SKM-1 (cell line): ENCODE measurements at regions not wholly inside any gene's neighbourhood (a gene's known extent, or its start where the extent isn't known, plus 50 kb on each side); places are given as distances from the start of the nearest gene placed in this dataset.

Experiments used
- DNase-seq: peaks from one replicate; lab custom pipeline; 2025; ENCODE audit not compliant: unreplicated experiment; lab: John Stamatoyannopoulos, UW

DNA sequence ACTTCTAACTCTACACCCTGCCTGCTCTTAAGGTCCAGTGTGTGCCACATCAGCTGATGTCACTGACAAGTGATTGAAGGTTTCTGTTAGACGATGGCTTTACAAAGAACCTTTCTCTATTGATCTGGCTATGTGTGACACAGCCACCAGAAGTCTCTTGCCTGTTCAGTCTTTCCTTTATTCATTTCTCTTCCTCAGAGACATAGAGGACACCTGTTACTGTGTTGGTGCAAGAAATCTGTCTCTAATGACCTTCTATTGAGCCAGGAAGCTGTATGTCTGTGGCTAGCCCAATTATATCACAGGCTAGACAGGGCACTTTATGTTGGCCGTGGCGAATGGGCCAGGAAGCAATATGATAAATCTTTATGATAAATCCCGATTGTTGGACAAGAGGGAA is 173.3 kb upstream of the GAP43 start:
- no peak for DNase-seq

DNA sequence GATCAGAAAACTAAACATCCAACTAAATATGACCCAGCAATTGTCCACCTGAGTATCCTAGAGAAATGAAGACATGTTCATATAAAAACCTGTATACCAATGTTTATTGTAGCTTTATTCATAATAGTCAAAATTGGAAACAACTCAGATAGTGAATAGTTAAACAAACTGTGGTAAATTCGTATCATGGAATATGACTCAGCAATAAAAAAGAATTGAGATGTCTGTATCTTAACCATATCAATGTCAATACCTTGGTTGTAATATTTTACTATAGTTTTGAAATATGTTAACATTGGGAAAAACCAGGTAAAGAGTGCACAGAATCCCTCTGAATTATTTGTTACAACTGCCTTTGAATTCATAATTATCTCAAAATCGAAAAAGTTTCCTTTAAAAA is 159.3 kb upstream of the GAP43 start:
- DNase-seq = no peak

DNA sequence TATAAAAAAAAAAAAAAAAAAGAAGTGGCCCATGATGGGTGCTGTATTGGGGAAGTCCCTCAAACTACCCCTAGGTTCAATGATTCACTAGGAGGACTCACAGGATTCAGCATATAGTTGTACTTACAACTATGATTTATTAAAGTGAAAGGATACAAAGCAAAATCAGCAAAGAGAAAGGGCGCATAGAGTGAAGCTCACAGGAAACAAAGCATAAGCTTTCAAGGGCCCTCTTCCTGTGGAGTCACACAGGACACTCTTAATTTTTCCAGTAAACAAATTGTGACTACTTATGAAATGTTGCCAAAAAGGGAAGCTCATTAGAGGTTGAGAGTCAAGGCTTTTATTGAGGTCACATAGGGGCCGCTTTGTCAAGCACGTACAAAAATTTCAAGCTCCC is 153.7 kb upstream of the GAP43 start:
- DNase-seq = no peak

DNA sequence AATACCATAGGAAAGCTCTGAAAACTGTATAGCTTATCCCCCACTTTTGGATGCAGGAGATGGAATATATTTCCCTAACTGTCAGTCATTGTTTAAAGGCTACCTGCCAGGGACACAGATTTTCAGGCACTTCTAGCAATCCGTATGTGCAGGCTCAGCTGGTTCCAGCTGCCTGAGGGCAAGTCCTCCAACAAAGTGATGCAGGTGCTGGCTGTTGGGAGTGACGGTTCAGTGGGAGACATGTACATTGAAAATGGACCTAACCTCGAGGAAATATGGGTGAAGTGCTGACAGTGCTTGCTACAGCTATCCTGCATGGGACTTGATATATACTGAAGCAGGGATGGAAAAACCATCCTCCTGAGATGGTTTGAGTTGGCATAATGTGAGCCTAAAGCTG is 153.1 kb upstream of the GAP43 start:
- DNase-seq = no peak

DNA sequence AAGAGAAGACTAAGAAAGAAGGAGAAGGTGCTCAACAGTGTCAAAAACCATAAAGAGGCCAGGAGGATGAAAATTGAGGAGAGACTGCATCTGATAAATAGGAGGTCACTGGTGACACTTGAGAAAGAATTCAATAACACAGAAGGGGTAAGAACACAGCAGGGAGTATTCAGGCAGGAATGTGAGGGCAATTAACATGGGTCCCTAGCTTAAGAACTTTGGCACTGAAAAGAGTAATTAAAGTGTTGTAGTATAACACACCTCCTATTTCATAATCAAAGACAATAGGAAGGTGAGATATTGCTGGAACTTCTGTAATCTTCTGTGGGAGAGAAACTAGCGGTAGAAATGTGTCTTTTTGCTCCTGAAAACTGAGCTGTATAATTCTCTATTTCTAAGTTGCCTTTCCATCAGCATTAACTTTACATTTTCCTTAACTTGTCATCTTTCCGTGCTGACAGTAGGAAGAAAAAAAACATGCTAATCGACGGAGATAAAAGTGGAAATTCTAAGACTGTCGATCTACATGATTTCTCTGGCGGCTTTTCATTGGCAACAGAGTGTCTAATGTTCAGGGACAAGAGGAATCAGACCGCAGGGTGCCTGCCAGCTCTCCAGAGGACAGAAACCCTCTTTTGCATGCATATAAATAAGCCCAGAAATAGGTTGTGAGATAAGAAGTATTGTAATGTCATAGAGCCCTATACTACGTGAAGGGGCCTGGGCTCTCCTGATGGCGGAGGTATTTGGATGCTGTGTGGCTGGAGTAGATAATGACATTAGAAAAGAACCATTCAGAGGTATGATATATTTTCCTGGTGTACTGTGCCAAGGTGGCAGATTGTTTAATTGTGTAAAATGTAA is 147.9 kb upstream of the GAP43 start:
- DNase-seq = no peak

DNA sequence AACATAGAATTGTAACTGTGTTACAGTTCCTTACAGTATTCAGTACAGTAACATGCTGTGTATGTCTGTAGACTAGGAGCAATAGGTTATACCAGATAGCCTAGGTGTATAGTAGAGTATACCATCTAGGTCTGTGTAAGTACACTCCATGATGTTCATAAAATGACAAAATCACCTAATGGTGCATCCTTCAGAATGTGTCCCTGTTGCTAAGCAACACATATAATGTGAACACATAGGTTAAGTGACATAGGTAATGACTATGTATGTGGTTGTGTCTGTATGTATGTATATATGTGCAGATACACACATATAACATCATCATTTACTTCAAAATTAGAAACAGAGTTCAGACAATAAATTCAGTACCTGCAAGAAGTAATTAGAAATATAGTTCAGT is 146.8 kb upstream of the GAP43 start:
- no peak for DNase-seq

DNA sequence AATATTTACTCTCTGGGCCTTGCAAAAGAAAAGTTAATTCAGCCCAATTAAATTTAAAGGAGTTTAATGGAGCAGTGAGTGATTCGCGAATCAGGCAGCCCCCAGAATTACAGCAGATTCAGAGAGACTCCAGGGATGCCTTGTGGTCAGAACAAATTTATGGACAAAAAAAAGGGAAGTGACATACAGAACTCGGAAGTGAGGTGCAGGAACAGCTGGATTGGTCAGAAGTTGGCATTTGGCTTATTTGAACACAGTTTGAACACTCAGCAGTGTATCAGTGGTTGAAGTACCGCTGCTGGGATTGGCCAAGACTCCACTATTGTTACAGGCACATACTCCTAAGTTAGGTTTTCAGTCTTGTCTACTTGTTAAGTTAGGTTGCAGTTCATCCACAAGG is 145.0 kb upstream of the GAP43 start:
- DNase-seq = no peak

DNA sequence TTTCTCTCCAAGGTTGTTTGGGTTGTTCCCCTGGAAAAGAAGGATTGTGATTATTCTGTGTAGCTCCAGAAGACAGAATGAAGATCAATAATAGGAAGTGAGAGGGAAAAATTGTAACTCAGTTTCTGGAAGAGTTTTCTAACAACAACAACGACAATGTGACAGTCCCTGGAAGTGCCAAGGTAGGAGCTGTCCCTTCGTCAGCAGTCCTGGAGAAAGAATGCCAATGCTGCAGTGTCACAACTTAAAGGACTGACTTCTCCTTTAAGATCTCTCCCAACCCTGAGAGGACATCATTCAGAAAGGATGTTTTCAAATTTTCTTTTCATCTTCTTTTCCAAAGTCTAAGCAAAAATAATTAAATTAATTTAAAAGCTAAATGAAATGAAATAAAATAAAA is 136.4 kb upstream of the GAP43 start:
- no peak for DNase-seq

DNA sequence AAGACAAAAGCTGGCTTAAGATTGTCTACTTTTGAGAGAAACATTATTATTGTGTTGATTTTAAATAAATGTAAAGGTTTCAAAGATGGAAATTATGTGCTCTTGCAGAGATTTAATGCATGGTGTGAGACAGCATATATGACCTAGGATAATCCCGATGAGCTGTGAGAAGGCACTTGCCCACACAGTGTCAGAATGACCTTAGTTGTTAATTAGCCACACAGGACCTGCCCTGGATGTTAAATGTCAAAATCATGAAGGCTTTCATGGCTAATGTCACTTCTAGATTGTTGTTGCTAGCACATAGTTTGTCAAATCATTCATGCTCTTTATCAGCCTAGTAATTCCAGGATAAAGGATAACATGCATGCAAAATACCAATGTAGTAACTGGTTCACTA is 135.3 kb upstream of the GAP43 start:
- DNase-seq = no peak

DNA sequence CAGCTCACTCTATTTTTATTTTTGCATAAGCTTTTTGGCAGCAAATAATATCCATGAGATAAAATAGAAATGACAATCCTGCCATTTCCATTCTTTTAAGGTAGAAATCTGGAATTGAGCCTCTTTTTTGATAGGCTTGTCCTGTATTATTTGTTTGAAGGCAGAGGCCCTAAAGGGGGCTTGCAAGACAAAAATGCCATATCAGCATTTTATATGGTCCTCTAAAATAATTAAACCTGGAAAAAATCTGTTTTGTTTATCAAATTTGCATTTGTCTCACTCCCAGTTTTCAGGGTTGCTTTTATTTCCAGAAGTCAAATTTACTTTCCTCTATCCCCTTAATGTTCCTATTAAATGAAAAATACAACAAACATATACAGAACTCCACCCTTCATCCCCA is 134.9 kb upstream of the GAP43 start:
- no peak for DNase-seq

DNA sequence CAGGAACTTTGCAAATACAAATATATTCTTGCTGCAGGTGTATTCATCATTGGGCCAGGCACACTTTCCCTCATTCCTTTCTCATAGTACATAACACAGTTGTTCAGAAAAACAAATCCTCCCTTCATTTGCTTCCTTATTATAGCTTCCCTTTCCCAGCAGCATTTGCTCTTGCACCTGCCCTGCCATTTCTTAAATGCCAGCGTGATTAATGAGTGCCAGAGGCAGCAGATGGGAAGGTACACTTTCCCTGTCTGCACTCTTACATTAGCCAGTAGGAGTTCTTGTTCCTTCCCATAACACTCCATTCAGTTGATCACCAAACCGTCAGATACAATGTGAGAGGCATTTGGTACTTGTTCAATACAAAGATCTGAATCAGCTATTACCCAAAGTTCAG is 128.5 kb upstream of the GAP43 start:
- DNase-seq = no peak

DNA sequence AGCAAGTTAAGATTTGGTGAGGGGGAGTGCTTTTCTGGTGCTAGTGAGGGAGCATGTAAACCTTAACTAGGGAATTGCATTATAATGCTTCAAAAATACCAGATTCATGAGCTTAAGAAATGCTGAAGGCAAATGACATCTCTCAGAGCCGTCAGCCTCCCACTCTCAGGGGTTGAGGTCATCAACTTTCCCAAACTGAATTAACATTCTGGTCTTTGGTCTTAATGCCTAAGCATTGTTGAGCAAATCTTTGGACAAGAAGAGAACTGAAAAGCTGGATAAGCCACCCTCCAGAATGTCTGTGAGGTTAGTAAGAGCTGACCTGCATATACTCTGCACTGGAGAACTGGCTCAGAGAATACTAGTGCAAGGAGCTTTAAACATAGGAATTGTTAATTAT is 124.9 kb upstream of the GAP43 start:
- DNase-seq = no peak

DNA sequence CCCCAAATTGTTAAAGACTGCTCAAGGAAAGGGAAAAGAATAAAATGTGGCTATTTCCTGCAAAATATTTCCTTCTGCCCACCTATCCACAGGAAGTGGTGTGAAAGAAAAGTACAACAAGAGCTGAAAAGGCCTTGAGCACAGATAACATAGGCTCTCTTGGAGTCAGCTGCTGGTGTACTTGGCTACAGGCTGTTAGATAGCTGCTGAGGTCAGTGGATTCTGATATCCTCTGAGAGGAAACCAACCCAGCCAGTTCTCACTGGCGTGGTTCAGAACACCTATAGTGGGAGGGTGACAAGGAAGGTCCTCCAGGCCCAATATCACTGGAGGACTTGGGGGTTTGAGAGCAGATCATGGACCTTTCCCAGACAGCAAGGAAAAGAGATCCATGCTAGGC is 124.4 kb upstream of the GAP43 start:
- no peak for DNase-seq

DNA sequence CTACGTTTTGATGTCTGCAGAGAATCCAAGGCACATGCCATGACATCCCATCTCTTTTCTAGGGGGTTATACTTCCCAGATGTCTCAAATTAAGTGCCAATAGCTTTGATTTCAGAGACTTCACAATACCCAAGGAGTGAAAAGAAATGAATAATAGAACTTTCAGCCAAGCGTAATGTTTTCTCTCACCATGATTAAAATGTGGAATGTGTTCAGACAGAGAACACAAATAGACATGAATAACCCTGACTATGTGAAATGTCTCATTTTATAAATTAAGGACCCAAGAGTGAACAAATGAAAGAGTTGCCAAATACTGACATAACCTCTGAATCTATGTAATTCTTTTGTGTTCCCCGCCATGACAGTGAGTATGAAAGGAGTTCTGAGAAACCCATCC is 123.6 kb upstream of the GAP43 start:
- no peak for DNase-seq

DNA sequence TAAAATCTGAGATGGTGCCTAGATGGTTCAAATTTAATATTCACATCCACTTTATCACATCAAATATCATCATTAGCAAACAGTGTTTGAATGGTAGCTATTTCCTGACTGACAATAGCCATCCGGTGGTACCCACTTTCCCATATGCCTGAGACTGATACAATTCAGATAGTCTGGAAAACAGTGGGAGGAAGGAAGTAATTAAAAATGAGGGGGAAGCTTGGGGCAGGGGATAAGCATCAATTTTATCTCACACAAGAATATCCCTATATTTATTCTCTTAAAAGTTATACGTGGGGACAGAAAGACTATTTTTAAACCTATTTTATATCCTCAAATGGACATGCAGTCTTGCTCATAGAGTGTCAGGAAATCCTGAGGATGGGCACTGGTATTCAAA is 122.5 kb upstream of the GAP43 start:
- DNase-seq = no peak

DNA sequence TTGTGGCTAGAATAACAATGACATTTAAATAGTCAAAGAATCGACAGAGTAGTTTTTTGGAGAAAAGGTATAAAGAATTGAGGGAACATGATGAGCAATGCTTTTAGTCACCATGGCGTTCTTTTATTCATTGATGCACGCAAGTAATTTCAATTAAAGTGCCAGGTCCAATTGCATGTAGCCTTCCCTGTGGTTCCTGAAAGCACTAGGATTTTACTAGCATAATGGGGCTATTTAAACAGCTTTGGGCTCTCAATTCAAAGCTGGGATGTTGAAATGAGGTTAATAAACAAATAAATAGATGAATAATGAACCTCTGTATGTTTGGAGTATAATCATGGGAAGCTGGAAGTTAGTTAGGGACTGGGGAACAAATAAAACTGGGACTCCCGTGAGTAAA is 121.2 kb upstream of the GAP43 start:
- no peak for DNase-seq

DNA sequence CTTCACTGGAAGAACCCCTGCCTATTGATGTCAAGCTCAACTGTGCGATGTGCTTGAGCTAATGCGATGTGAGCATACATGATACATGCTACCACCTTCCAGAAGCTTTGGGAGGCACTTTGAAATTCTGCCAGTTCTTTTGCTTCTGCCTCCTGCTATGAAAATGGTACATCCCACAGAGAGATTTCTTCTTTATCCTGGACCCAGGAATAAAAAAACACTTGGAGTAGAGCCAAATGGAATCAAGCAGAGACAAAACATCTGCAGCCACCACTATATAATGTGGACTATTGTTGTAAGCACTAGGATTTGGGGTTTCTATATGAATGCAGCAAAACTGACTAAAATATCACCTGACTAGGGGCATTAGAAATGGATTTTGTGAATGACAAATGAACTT is 119.9 kb upstream of the GAP43 start:
- no peak for DNase-seq

DNA sequence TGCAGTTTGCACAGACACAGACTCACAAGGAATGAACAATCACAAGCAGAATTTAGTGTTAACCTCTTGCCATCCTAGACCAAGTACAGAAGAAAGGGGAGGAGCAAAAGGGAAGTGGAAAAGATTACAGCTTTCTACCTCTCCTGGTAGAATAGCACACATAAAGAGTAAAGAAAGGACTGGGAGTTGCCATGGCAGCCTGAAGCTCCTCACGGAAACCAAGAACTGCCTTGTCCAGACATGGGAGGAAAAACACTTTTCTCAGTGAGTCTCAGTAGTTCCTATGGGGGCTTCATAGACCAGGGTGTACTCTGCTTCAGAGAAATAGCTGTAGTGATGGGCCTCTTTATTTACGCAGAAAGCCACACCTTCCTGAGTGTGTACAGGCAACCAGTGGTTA is 114.7 kb upstream of the GAP43 start:
- no peak for DNase-seq

DNA sequence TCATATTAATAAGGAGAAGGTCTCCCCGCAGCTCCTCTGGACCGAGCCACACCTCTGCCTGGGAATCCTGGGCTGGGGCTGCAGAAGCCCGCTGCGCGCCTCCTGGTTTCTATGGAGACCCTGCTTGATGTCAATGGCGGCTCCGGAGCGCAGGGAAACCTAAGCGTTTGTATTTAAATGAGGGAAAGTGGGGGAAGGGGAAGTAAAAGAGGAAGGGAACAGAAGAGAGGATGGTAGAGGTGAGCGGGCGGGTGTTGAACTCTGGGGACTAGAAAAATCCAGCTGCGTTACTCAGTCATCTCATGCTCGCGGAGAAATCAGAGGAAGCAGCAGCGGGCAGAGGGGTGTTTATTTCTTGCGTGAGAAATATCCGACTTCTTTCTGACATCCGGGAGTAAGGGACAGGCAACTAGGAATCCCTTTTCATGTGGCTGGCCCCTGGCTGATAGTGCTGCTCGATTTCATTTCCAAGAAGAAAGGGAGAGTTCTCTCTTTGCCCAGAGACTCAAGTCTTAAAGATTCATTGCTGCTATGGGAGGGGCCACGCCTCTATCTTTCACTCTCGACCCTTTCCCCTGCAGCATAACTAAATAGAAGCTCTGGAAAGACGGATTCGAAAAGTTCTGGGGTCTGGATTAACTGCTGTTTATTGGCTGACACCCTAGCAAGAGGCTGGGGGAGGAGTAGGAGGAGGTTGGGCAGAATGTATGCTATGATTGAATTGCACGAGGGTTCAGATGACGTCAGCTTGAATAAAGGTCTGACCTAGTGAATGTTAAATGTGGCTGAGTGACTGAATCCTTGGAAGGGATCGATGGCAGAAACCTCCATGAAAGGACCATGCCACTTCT is 110.5 kb upstream of the GAP43 start:
- no peak for DNase-seq

DNA sequence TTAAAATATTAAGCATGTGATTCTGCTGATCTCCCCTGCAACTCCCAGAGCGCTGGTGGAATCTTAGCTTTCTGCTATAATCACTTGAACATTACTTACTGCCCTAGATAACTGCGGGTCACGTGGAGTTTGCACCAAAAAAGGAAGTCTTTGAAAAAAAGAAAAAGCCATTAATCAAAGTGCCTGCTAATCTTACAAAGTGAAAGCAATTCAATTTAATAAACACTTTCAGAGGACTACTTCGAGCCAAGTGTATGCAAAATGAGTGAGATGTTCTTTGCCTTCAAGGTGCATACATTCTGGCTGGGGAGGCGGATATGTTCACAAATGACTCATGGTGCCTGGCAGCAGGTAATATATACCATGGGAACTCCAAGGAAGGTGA is 109.9 kb upstream of the GAP43 start:
- no peak for DNase-seq

DNA sequence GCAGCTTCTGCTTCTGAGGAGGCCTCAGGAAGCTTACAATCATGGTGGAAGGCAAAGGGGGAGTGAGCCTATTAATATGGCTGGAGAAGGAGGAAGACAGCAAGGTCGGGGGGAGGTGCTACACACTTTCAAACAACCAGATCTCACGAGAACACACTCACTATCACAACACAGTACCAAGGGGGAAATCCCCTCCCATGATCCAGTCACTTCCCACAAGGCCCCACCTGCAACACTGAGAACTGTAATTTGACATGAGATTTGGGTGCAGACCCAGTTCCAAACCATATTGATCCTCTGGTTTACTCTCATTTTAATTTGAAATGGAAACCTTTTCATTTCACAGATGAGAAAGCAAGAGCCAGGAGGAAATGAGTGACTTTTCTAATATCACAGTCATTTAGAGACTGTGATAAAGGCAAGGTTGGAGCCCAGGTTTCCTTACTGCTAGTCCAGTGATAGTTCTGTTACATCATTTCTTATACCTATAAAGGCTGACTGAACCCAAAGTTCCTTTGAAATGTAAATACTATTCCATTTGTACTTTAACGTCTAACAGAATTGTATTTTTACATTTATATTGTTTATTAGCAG is 105.8 kb upstream of the GAP43 start:
- DNase-seq = no peak
